Esophagus mucosa (tissue), 1 donor: ENCODE measurements at regions not wholly inside any gene's neighbourhood (a gene's known extent, or its start where the extent isn't known, plus 50 kb on each side); places are given as distances from the start of the nearest gene placed in this dataset.
A peak's percentile ranks its signal among the peaks of the same experiment; 100 is the strongest.
"Not testable (repeated sequence)": the region's sequence is repeated elsewhere in the genome, so short reads cannot be mapped to it uniquely, and the experiment has no call there.

Source experiments
- ATAC-seq: fragments of 200-7000 bp; cut with Tn5 transposase; one replicate; pipeline ENCODE4 v1.9.1; 2020
- donor health status: DM: yes; HTN: yes; CAD: no.

DNA sequence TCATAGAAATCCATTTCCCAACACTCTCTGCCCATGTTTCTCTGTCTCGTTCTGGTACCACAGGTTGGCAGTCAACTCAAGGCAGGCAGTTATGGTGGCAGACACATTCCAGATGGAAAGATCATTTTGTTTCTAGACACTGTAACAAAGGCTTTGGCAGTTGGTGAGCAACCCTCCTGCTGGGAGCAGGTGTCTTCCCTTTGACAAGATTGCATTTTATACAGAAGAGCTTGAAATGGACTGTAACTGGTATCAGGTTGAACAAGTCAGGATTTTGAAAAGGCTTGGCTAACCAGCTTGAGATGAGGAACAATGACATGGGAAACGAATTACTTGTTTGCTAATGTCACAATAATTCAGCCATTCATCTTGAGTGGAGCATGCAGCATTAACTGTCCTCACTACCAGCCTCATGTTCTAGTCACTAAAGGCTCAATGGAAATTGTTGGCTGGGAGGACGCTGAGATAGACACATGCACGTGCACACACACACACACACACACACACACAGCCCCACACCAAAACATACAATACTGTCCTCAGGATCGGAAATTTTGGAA lies 170.0 kb downstream of the SEMA6D start:
- ATAC-seq = peak; percentile 37

- ATAC-seq = no peak
Measured at GRCh38 chr15:47888385-47889100, 171.2 kb downstream of the SEMA6D start.

- ATAC-seq = no peak
Measured at GRCh38 chr15:47890397-47891150, 173.3 kb downstream of the SEMA6D start.

- peak; percentile 77 for ATAC-seq
Measured at GRCh38 chr15:47897525-47897924, 180.2 kb downstream of the SEMA6D start.

DNA sequence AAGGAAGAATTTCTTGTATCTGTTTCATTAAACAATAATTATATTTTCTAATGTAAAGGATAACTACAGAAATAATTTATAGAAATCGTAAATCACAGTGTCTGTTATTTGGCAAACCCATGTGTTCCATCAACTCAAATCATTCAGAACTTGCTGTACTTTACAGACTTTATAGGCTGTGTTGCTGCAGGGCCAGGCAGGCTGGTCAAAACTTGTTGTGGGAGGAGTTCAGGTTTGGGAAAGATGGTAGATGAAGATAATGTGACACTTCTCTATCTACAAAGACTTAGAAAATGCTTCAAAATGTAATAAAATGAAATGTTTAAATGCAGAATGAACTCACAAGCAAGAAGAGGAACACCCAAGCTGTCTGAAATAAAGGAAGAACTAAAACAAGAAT lies 183.4 kb downstream of the SEMA6D start:
- ATAC-seq = no peak

- ATAC-seq = no peak
Measured at GRCh38 chr15:47903368-47903767, 186.1 kb downstream of the SEMA6D start.

DNA sequence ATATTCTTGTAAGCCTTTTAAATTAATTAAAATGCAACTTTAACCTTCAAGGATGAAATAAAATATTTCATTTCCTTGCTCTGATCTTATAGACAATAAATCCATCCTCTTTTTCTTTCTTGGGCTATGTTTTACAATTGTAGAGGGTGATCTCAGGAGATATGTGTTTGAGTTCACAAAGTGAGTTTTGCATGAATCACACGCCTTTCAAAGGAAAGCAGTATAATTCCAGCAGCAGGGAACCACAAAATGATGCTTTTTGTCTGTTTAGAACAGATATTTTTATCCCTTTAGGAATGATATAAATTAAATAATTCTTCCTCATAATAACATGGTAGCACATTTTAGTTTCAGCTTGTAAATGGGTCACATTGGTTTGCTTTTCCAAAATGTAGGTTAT lies 191.2 kb downstream of the SEMA6D start:
- ATAC-seq = no peak

DNA sequence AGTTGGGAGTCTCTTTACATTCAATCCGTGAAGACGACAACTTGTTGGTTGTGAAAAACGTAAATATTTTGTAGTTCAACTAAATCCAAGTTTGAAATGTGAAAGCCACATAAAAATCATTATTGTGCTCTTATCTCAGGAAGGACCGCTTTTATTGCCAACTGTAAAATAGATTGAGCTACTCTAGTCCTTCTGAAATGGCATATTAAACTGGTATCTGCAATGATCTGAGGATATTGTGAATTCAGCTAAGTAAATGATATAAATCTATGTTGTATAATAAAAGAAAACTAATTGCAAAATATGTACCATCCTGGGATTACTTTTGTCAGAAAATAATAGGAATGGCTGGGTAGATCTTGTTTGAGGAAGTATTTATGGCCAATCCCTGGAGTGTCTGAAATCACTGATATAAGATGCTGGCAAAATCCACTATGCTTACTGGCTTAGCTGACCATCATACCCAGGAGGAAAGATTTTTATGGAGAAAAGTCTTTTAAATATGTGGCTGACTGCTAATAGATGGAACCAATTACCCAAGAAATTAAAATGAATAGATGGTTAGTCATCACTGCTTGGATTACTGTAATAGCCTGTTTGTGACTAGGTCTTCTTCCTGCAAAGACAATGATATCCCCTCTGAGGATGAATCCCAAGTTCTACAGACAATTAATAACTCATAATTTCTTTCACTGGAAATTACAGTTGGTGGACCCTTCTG lies 191.8 kb downstream of the SEMA6D start:
- no peak for ATAC-seq

DNA sequence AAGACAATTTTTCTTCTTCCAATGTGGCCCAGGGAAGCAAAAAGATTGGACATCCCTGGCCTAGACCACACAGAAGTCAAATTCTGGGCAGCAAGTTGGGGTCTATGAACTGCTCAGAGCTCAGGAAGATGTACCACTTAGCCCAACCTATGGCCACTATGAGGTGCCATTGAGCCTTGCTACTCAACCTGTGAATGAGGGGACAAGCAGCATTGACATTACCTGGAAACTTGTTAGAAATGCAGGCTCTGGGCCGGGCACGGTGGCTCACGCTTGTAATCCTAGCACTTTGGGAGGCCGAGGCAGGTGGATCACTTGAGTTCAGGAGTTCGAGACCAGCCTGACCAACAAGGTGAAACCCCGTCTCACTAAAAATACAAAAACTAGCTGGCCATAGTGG lies 195.6 kb downstream of the SEMA6D start:
- ATAC-seq = not testable (repeated sequence)

DNA sequence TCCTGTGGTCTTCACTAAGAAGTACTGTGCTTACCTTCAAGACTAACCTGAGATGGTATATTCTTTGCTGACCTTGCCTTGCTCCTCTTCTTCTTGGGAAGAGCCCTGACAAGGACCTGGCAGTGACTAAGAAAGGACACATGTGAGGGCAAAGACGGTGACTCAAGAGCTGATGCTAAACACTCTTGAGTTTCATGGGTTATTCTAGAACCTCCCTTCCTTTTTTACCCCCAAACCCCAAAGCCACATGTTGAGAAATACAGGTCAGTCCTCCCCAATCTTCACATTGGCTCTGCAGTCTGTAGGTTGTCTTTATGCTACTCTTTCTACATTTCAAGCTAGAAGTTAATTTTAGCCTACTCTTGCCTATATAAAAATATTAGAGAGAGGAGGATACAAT lies 200.6 kb downstream of the SEMA6D start:
- ATAC-seq = no peak

GRCh38 chr15:47918877-47919276 lies 201.6 kb downstream of the SEMA6D start:
- no peak for ATAC-seq

DNA sequence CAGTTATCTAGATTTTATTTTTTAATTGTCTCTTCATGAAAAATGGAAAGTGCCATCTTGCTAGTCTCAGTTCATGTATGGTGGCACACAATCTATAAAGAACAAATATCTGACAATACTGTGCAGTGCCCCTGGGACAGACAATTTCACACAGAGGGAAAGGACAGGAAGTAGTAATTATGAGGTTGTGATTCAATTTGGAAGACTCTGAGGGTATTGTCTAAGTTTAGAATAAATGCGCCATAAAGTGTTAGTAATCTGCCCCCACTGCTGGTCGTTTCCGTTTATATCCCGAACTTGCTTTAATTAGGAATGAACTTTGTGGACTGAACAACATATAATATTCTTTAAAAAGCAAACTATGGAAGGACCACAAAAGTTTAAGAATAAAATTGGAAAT lies 196.4 kb upstream of the SLC24A5 start:
- no peak for ATAC-seq

- no peak for ATAC-seq
Measured at GRCh38 chr15:47929138-47929803, 191.5 kb upstream of the SLC24A5 start.

GRCh38 chr15:47932261-47932660 lies 188.5 kb upstream of the SLC24A5 start:
- ATAC-seq = no peak

DNA sequence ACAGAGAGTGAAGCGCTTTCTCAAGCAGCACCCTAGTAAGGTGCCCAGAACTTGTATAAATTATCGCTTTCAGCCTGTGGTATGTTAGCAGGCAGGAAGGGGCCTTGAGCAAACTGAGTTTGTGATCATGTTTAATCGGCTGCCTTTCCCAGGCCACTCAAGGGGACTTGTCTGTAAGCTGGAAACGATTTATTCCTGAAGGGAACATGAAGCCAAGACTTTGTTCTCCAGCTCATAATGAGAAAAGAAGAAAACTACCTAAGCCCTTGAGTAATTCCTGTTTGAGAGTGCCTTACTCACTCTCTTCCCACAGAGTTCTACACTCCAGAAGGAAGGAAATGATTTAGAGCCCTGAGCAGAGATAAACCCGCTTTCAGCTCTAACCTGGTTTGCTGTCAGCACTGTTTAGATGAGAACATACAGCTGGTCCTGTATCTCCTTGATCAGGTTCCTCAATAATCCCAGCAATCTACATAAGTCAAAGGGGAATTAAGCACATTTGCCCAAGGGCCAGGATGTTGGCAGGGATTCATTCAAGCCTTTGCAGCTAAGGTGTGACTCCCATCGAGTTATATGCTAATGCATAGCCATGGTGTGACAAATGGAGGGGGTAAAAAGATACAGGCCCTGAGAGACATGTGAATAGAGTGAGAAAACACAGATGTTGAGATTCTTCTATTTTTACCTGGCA lies 187.7 kb upstream of the SLC24A5 start:
- ATAC-seq = peak; percentile 17

- ATAC-seq = no peak
Measured at GRCh38 chr15:47933865-47934264, 186.9 kb upstream of the SLC24A5 start.

GRCh38 chr15:47934342-47934741 lies 186.4 kb upstream of the SLC24A5 start:
- ATAC-seq = no peak

DNA sequence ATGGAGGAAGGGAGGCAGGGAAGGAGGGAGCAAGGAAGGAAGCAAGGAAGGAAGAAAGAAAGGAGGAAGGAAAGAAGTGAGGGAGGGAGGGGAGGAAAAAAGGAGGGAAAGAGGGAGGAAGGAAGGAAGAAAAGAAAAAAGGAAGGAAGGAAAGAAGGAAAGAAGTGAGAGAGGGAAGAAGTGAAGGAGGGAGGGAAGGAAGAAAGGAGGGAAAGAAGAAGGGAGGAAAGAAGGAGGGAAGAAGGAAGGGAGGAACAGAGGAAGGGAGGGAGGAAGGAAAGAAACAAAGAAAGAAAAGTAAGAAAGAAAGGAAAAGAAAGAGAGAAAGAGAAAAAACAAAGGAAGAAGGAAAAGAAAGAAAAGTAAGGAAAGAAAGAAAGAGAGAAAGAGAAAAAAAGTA lies 183.0 kb upstream of the SLC24A5 start:
- ATAC-seq = no peak

- ATAC-seq = no peak
Measured at GRCh38 chr15:47944637-47945288, 176.0 kb upstream of the SLC24A5 start.

GRCh38 chr15:47945872-47946650 lies 174.7 kb upstream of the SLC24A5 start:
- ATAC-seq = no peak

GRCh38 chr15:47949815-47950214 lies 171.0 kb upstream of the SLC24A5 start:
- ATAC-seq = no peak
